NAMALWA (cell line): ENCODE measurements at regions not wholly inside any gene's neighbourhood (a gene's known extent, or its start where the extent isn't known, plus 50 kb on each side); places are given as distances from the start of the nearest gene placed in this dataset.
"Not testable (repeated sequence)": the region's sequence is repeated elsewhere in the genome, so short reads cannot be mapped to it uniquely, and the experiment has no call there.

Source experiments
- DNase-seq: peaks from one replicate; pipeline ENCODE4 v3.0.0-alpha.2; 2015; ENCODE audit warnings: low spot score

- not testable (repeated sequence) for DNase-seq
Observed at GRCh38 chr17:30712859-30713258, 111.6 kb downstream of the CRLF3 start.

- not testable (repeated sequence) for DNase-seq
Observed at GRCh38 chr17:30711626-30712507, 112.6 kb downstream of the CRLF3 start.

- DNase-seq = not testable (repeated sequence)
Observed at GRCh38 chr17:30711176-30711575, 113.3 kb downstream of the CRLF3 start.

GRCh38 chr17:30710276-30711088 is 114.0 kb downstream of the CRLF3 start:
- not testable (repeated sequence) for DNase-seq

GRCh38 chr17:30709561-30710275 is 114.8 kb downstream of the CRLF3 start:
- DNase-seq = peak; percentile 42

GRCh38 chr17:30709096-30709495 is 115.4 kb downstream of the CRLF3 start:
- DNase-seq = peak; percentile 55

GRCh38 chr17:30708241-30709078 is 116.0 kb downstream of the CRLF3 start:
- DNase-seq = peak; percentile 85

GRCh38 chr17:30707724-30708240 is 116.7 kb downstream of the CRLF3 start:
- DNase-seq = peak; percentile 67

GRCh38 chr17:30706461-30707335 is 117.8 kb downstream of the CRLF3 start:
- not testable (repeated sequence) for DNase-seq

GRCh38 chr17:30706004-30706403 is 118.5 kb downstream of the CRLF3 start:
- DNase-seq = not testable (repeated sequence)

GRCh38 chr17:30701498-30701989 is 122.9 kb downstream of the CRLF3 start:
- DNase-seq = no peak

- not testable (repeated sequence) for DNase-seq
Observed at GRCh38 chr17:30700833-30701232, 123.7 kb downstream of the CRLF3 start.

- peak; percentile 70 for DNase-seq
Observed at GRCh38 chr17:30697619-30698460, 126.7 kb downstream of the CRLF3 start.

- DNase-seq = no peak
Observed at GRCh38 chr17:30696234-30696633, 128.3 kb downstream of the CRLF3 start.

GRCh38 chr17:30695265-30695811 is 129.2 kb downstream of the CRLF3 start:
- DNase-seq = not testable (repeated sequence)

- DNase-seq = peak; percentile 77
Observed at GRCh38 chr17:30693772-30694171, 130.7 kb downstream of the CRLF3 start.

- not testable (repeated sequence) for DNase-seq
Observed at GRCh38 chr17:30689266-30690000, 135.1 kb downstream of the CRLF3 start.
